Activated CD4-positive, alpha-beta T cell treated with anti-CD3 and anti-CD28 coated beads, Interleukin-2, amount 10 ng/mL, durations not matched to agents 7 days and 5 days (primary cell): ENCODE measurements at regions not wholly inside any gene's neighbourhood (a gene's known extent, or its start where the extent isn't known, plus 50 kb on each side); places are given as distances from the start of the nearest gene placed in this dataset.
"Not testable (repeated sequence)": the region's sequence is repeated elsewhere in the genome, so short reads cannot be mapped to it uniquely, and the experiment has no call there.

Source experiments
- CTCF ChIA-PET: fragments of 350-600 bp; sonication (Branson Sonifier 250); formaldehyde crosslinking; loops from one replicate; lab custom pipeline; 2021; ENCODE audit warnings: antibody characterized with exemption; lab: Charles Lee
- POLR2A ChIA-PET: fragments of 350-600 bp; sonication (Branson Sonifier 250); formaldehyde crosslinking; loops from one replicate; lab custom pipeline; 2021; ENCODE audit warnings: antibody characterized with exemption; lab: Charles Lee
- DNase-seq: peaks from one replicate; pipeline ENCODE4 v3.0.0-alpha.2; 2020
- H3K27ac Mint-ChIP-seq: one replicate; pipeline ENCODE4 v1.8.0; 2021; ENCODE audit warnings: mild to moderate bottlenecking, moderate library complexity, mixed read lengths
- H3K27me3 Mint-ChIP-seq: one replicate; pipeline ENCODE4 v1.8.0; 2021; ENCODE audit warnings: mixed read lengths
- H3K36me3 Mint-ChIP-seq: one replicate; pipeline ENCODE4 v1.8.0; 2021; ENCODE audit warnings: low read depth, mixed read lengths
- H3K4me1 Mint-ChIP-seq: one replicate; pipeline ENCODE4 v1.8.0; 2021; ENCODE audit warnings: mixed read lengths
- H3K4me3 Mint-ChIP-seq: one replicate; pipeline ENCODE4 v1.8.0; 2021; ENCODE audit warnings: mild to moderate bottlenecking, moderate library complexity, mixed read lengths
- H3K9me3 Mint-ChIP-seq: one replicate; pipeline ENCODE4 v1.8.0; 2021; ENCODE audit warnings: mixed read lengths

DNA sequence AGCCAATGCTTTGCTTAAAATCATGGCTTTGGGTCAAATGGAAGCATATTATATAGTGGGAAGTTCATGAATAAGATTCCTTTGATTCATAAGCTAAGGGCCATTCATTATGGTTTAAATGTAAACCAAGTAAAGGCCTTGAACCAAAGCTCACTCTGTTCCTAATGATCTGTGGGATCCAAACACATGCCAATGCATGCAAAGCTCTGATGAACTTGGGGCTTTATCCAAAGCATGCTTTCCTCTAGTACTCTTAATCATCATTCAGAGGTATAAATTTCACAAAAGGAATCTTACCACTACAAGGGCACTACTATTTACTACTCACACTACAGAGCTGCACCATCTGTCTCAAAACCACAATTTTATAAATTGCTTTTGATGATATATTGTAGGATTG is 102.8 kb upstream of the RBMS1 start:
- POLR2A ChIA-PET: no interaction called here

GRCh38 chr2:160600437-160600836 is 106.8 kb upstream of the RBMS1 start:
- H3K4me1 Mint-ChIP-seq, POLR2A ChIA-PET, H3K4me3 Mint-ChIP-seq, H3K9me3 Mint-ChIP-seq, H3K27me3 Mint-ChIP-seq, H3K36me3 Mint-ChIP-seq, DNase-seq, H3K27ac Mint-ChIP-seq: not testable (repeated sequence)
- CTCF ChIA-PET: interaction anchor here (1.0 kb wide), 1 partner anchor 19 kb away, joined by 3 read pairs; no protein-coding TSS in a partner anchor

More for the DNA sequence above, 102.8 kb upstream of the RBMS1 start:
- H3K27ac Mint-ChIP-seq: no peak overlapping the region
- CTCF ChIA-PET: no interaction called here
- H3K4me3 Mint-ChIP-seq: no peak overlapping the region
- DNase-seq: no peak
- peaks cover 13% of the 10 kb centered on the region for H3K9me3 Mint-ChIP-seq
- no peaks in the 10 kb centered on the region for H3K27me3 Mint-ChIP-seq
- H3K4me1 Mint-ChIP-seq: no peaks in the 10 kb centered on the region
- no peaks in the 10 kb centered on the region for H3K36me3 Mint-ChIP-seq

DNA sequence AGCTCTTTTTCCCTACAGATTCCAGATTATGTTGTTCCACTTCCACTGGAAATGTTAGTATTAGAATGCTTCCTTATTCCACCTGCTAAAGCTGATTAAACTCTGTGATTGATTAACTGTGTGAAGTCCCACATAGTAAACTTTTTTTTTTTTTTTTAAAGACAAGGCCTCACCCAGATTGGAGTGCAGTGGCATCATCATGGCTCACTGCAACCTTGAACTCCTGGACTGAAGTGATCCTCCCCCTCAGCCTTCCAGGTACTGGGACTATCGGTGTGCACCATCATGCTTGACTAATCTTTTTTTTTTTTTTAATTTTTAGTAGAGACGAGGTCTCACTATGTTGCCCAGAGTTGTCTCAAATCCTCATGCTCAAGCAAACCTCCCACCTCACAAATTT is 108.5 kb upstream of the RBMS1 start:
- ChIA-PET POLR2A (no interaction called here), CTCF (interaction anchor here (0.6 kb wide), 1 partner anchor 600 kb away, joined by 3 read pairs; no protein-coding TSS in a partner anchor)
- Mint-ChIP-seq H3K4me1 (no peaks in the 10 kb centered on the region), H3K4me3 (no peak overlapping the region), H3K9me3 (no peaks in the 10 kb centered on the region), H3K36me3 (no peaks in the 10 kb centered on the region), H3K27me3 (no peaks in the 10 kb centered on the region), H3K27ac (no peak overlapping the region)
- no peak for DNase-seq

- H3K4me3 Mint-ChIP-seq: no peak overlapping the region
- no peak for DNase-seq
- H3K36me3 Mint-ChIP-seq: no peaks in the 10 kb centered on the region
- CTCF ChIA-PET: interaction anchor here (0.6 kb wide), 1 partner anchor 241 kb away, joined by 3 read pairs; no protein-coding TSS in a partner anchor
- no peak overlapping the region for H3K27ac Mint-ChIP-seq
- peaks cover 5% of the 10 kb centered on the region for H3K4me1 Mint-ChIP-seq
- no peaks in the 10 kb centered on the region for H3K9me3 Mint-ChIP-seq
- POLR2A ChIA-PET: no interaction called here
- no peaks in the 10 kb centered on the region for H3K27me3 Mint-ChIP-seq
These were observed 110.3 kb upstream of the RBMS1 start for GRCh38 chr2:160603771-160604510.

DNA sequence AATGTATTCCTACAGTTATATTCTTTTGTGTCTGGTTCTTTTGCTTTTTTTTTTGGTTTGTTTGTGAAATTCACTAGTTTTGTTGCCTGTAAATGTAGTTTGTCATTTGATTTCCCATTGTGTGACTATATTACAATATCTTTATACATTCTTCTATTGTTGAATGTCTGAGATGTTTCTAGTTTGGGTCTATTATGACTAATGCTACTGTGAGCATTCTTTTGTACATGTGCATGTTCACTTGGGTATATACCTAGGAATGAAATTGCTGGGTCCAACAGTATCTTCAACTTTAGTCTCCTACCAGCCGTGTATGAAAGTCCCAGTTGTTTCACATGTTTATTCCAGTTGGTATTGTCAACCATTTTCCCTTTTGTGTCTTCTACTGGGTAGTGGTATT is 112.7 kb upstream of the RBMS1 start:
- Mint-ChIP-seq H3K4me3 (no peak overlapping the region), H3K9me3 (no peaks in the 10 kb centered on the region), H3K4me1 (peaks cover 5% of the 10 kb centered on the region), H3K36me3 (no peaks in the 10 kb centered on the region), H3K27ac (no peak overlapping the region), H3K27me3 (no peaks in the 10 kb centered on the region)
- DNase-seq: no peak
- POLR2A ChIA-PET: no interaction called here
- CTCF ChIA-PET: interaction anchor here (0.6 kb wide), 1 partner anchor 249 kb away, joined by 3 read pairs; no protein-coding TSS in a partner anchor

DNA sequence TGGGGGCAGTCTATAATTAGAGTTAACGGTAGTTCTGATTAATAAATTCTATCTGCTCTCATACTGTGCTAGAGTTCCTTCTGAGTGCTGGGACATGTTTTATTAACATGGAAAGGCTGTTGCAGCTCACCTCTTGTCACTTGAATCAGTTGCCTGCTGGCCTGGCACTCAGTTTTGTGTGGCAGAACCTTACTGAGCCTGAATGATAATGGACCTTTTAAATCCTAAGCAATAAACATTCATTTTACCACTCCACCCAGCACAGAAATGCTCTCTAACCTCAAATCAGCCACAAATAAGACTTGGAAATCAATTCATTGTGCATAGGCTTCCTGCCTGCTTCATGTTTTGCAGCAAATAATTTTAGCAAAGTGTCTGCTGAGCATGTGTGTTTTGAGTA is 115.0 kb upstream of the RBMS1 start:
- H3K9me3 Mint-ChIP-seq: peaks cover 4% of the 10 kb centered on the region
- no peaks in the 10 kb centered on the region for H3K36me3 Mint-ChIP-seq
- peaks cover 9% of the 10 kb centered on the region for H3K4me1 Mint-ChIP-seq
- ChIA-PET POLR2A (no interaction called here), CTCF (no interaction called here)
- H3K4me3 Mint-ChIP-seq: no peak overlapping the region
- H3K27me3 Mint-ChIP-seq: no peaks in the 10 kb centered on the region
- no peak for DNase-seq
- no peak overlapping the region for H3K27ac Mint-ChIP-seq

- DNase-seq: no peak
- Mint-ChIP-seq H3K9me3 (peaks cover 4% of the 10 kb centered on the region), H3K27me3 (no peaks in the 10 kb centered on the region), H3K27ac (no peak overlapping the region), H3K4me1 (peaks cover 9% of the 10 kb centered on the region), H3K4me3 (no peak overlapping the region), H3K36me3 (no peaks in the 10 kb centered on the region)
- ChIA-PET POLR2A (no interaction called here), CTCF (no interaction called here)
These were observed 115.7 kb upstream of the RBMS1 start for GRCh38 chr2:160609346-160609745.

- no peak overlapping the region for H3K27ac Mint-ChIP-seq
- H3K4me1 Mint-ChIP-seq: peaks cover 9% of the 10 kb centered on the region
- ChIA-PET CTCF (no interaction called here), POLR2A (no interaction called here)
- no peaks in the 10 kb centered on the region for H3K36me3 Mint-ChIP-seq
- H3K27me3 Mint-ChIP-seq: no peaks in the 10 kb centered on the region
- no peak overlapping the region for H3K4me3 Mint-ChIP-seq
- H3K9me3 Mint-ChIP-seq: peaks cover 7% of the 10 kb centered on the region
- no peak for DNase-seq
These were observed 116.4 kb upstream of the RBMS1 start for GRCh38 chr2:160610041-160610440.

GRCh38 chr2:160612266-160612856 is 118.8 kb upstream of the RBMS1 start:
- peaks cover 9% of the 10 kb centered on the region for H3K4me1 Mint-ChIP-seq
- H3K36me3 Mint-ChIP-seq: no peaks in the 10 kb centered on the region
- ChIA-PET POLR2A (interaction anchor here (0.6 kb wide), 1 partner anchor 25 kb away, joined by 3 read pairs; no protein-coding TSS in a partner anchor), CTCF (interaction anchor here (0.9 kb wide), 1 partner anchor 9 kb away, joined by 3 read pairs; no protein-coding TSS in a partner anchor)
- H3K27me3 Mint-ChIP-seq: peaks cover 5% of the 10 kb centered on the region
- DNase-seq: no peak
- peaks cover 15% of the 10 kb centered on the region for H3K9me3 Mint-ChIP-seq
- H3K4me3 Mint-ChIP-seq: no peak overlapping the region
- no peak overlapping the region for H3K27ac Mint-ChIP-seq

DNA sequence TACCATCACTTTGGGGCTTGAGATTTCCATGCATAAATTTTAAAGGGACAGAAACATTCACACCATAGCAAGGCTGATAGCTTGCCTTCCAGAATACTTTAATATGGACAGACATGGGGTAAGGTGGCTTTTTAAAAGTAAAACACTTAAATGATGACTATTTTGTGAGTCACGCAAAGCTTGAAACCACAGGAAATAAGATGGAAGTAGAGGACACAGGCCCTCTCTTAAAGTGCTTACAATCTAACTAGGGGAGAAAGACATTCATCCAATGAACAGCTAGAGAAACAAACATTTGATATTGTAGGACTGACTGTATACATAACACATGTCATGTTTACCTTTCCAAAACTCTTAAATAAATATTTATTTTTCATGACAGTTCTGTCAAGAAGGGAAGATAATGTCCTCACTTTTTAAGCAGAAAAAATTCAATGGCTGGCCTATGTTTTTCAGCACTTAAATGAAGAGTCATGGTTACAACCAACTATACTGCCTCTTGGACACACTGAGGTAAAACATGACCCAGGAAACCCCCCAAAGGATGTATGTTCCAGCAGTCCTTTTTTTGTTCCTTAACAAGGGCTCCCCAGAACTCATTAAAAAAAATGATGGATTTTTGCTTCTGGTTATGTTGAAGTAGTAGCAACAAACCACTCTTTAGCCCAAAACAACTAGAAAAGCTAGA is 120.0 kb upstream of the RBMS1 start:
- Mint-ChIP-seq H3K4me3 (no peak overlapping the region), H3K9me3 (peaks cover 15% of the 10 kb centered on the region), H3K27ac (no peak overlapping the region), H3K36me3 (no peaks in the 10 kb centered on the region), H3K27me3 (peaks cover 5% of the 10 kb centered on the region), H3K4me1 (peaks cover 6% of the 10 kb centered on the region)
- ChIA-PET POLR2A (no interaction called here), CTCF (no interaction called here)
- DNase-seq: no peak

DNA sequence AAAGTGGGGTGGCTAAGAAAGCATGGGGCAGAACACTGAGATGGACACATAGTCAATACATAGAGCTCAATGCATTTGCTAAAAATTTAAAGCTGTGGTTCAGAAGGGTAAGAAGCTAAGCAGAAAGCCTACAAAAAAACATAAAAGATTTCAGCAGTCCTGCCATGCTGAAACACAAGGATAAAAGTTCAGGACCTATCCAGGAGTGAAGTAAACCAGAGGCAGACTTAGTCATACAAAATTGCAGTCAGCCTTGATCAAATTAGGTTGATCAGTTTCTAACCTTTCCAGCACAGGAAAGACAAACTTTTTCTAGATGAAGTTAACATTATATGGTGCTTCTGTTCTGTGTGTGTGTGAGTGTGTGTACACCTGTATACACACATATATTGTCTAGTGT is 120.8 kb upstream of the RBMS1 start:
- Mint-ChIP-seq H3K27ac (no peak overlapping the region), H3K36me3 (no peaks in the 10 kb centered on the region), H3K4me3 (no peak overlapping the region), H3K27me3 (peaks cover 5% of the 10 kb centered on the region), H3K9me3 (peaks cover 15% of the 10 kb centered on the region), H3K4me1 (peaks cover 4% of the 10 kb centered on the region)
- ChIA-PET CTCF (no interaction called here), POLR2A (no interaction called here)
- DNase-seq: no peak

- H3K27ac Mint-ChIP-seq: no peak overlapping the region
- no peaks in the 10 kb centered on the region for H3K36me3 Mint-ChIP-seq
- DNase-seq: no peak
- POLR2A ChIA-PET: no interaction called here
- CTCF ChIA-PET: no interaction called here
- H3K4me1 Mint-ChIP-seq: peaks cover 4% of the 10 kb centered on the region
- peaks cover 5% of the 10 kb centered on the region for H3K27me3 Mint-ChIP-seq
- no peak overlapping the region for H3K4me3 Mint-ChIP-seq
- H3K9me3 Mint-ChIP-seq: peaks cover 15% of the 10 kb centered on the region
These were observed 122.1 kb upstream of the RBMS1 start for GRCh38 chr2:160615706-160616105.

- H3K27ac Mint-ChIP-seq: no peak overlapping the region
- ChIA-PET CTCF (no interaction called here), POLR2A (no interaction called here)
- no peak for DNase-seq
- H3K9me3 Mint-ChIP-seq: peaks cover 16% of the 10 kb centered on the region
- peaks cover 5% of the 10 kb centered on the region for H3K27me3 Mint-ChIP-seq
- peaks cover 4% of the 10 kb centered on the region for H3K4me1 Mint-ChIP-seq
- H3K4me3 Mint-ChIP-seq: no peak overlapping the region
- H3K36me3 Mint-ChIP-seq: no peaks in the 10 kb centered on the region
These were observed 122.5 kb upstream of the RBMS1 start for GRCh38 chr2:160616149-160616548.
